ENCODE measurements at regions not wholly inside any gene's neighbourhood (a gene's known extent, or its start where the extent isn't known, plus 50 kb on each side); places are given as distances from the start of the nearest gene placed in this dataset.

DNA sequence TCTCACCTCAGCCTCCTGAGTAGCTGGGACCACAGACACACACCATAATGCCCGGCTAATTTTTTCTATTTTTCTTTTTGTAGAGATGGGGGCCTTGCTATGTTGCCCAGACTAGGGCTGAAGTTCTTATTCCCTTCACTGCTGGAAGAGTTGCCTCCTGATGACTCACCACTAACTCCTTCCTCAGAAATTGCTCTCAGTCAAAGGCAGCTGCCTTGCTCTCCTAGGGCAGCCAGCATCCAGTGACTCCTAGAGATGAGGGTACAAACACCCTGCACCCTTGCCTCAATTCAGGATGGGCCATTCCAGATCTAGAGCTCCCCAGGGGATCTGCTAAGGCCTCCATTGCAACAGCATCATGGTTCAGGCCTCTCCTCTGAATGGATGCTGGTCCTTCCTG lies 54.0 kb upstream of the RASSF8 start:
- Mint-ChIP-seq H3K27me3 (peaks cover 0 to 10% (median 7%) of the 10 kb centered on the region in 3 donors), H3K4me3 (peak overlapping the region in 1 of 8 donors; percentile 74), H3K27ac (no peak overlapping the region)

DNA sequence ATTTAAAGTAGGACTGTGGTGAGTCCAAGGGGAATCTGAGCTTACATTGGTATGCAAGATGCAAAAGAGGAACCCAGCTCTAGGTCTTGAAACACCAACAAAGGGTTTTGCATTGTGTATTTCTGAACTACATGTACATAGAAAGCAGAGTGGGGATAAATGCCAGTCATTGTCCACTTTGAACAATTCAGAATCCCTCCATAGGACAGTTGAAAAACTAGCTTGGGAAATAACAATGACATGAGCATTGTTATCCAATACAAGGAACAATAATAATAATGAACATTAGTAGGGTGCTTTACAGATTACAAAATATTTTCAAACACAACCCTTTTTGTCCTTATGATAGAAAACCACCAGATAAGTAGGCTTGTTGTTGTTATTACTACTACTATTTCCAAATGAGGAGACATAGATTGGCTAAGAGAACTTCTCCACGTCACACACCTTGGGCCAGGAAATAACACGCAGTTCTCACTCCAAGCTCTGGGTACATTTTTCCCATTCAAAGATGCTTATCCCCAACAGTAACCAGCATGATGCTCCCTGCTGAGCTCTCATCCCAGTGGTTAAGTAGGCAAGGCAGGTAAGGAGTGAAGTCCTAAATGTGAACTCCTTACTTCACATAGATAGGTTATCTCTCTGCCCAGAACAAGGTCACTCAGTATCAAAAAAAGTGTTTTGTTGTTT lies 51.7 kb upstream of the RASSF8 start:
- no peak for DNase-seq
- Mint-ChIP-seq H3K4me1 (no peaks in the 10 kb centered on the region), H3K27ac (no peak overlapping the region), H3K36me3 (no peaks in the 10 kb centered on the region), H3K27me3 (peaks cover 0 to 8% (median 7%) of the 10 kb centered on the region in 3 donors), H3K9me3 (peaks cover 0 to 2% (median 0%) of the 10 kb centered on the region in 7 donors), H3K4me3 (no peak overlapping the region)
- ATAC-seq (ENCODE audit: low read depth in 2 of 2): no peak

More for the DNA sequence above, 54.0 kb upstream of the RASSF8 start:
- peaks cover 0 to 3% (median 0%) of the 10 kb centered on the region in 7 donors for H3K9me3 Mint-ChIP-seq
- H3K4me1 Mint-ChIP-seq: no peaks in the 10 kb centered on the region
- ATAC-seq (ENCODE audit: low read depth in 2 of 2): no peak
- H3K36me3 Mint-ChIP-seq: no peaks in the 10 kb centered on the region
- DNase-seq: no peak
